ENCODE measurements at regions not wholly inside any gene's neighbourhood (a gene's known extent, or its start where the extent isn't known, plus 50 kb on each side); places are given as distances from the start of the nearest gene placed in this dataset.
A peak's percentile ranks its signal among the peaks of the same experiment; 100 is the strongest.

DNA sequence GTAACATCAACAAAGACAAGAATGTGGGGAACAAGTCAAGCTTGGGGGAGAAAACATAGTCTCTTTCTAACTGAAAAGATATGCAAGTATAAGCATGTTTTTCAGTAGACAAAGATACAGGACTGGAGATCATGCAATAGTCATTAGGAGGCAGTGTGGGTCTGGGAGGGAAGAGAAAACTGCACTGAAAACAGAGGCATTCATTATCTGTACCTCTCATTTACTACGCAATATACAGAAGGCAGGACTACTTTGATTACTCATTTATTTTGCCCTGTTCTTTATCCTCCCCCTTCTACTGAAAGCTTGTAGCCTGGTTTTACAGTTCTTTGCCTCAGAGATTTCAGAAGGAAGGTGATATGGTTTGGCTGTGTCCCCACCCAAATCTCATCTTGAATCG, 341.2 kb downstream of the CRPPA start:
- no peaks in the 10 kb centered on the region for H4K20me1 ChIP-seq (ENCODE audit: insufficient read depth, low read length)
- no peaks in the 10 kb centered on the region for H3K4me1 ChIP-seq (ENCODE audit: low read length)
- H3K4me3 ChIP-seq (ENCODE audit: low read length): no peak overlapping the region
- H2AFZ ChIP-seq (ENCODE audit: low read length): no peak overlapping the region
- H3K79me2 ChIP-seq (ENCODE audit: low read length): no peaks in the 10 kb centered on the region
- TF ChIP-seq EZH2phosphoT487 (IDR thresholded peaks at IDR 0.05; ENCODE audit: low read length) (no peak), EZH2 (optimal IDR thresholded peaks at IDR 0.05; ENCODE audit: low read depth, low read length) (no peak)
- TF ChIP-seq, protein P1, sequence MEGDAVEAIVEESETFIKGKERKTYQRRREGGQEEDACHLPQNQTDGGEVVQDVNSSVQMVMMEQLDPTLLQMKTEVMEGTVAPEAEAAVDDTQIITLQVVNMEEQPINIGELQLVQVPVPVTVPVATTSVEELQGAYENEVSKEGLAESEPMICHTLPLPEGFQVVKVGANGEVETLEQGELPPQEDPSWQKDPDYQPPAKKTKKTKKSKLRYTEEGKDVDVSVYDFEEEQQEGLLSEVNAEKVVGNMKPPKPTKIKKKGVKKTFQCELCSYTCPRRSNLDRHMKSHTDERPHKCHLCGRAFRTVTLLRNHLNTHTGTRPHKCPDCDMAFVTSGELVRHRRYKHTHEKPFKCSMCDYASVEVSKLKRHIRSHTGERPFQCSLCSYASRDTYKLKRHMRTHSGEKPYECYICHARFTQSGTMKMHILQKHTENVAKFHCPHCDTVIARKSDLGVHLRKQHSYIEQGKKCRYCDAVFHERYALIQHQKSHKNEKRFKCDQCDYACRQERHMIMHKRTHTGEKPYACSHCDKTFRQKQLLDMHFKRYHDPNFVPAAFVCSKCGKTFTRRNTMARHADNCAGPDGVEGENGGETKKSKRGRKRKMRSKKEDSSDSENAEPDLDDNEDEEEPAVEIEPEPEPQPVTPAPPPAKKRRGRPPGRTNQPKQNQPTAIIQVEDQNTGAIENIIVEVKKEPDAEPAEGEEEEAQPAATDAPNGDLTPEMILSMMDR (IDR thresholded peaks at IDR 0.05; ENCODE audit: low read length): no peak
- no peak for DNase-seq
- no peaks in the 10 kb centered on the region for H3F3A ChIP-seq (ENCODE audit: insufficient read depth, low read length)
- no peaks in the 10 kb centered on the region for H3K36me3 ChIP-seq (replicated peaks; ENCODE audit: insufficient read depth, low read length)
- no peak overlapping the region for H3K27ac ChIP-seq (ENCODE audit: low read length)
- H3K27me3 ChIP-seq (replicated peaks; ENCODE audit: insufficient read depth, low read length): no peaks in the 10 kb centered on the region
- no peak overlapping the region for H3K4me2 ChIP-seq (ENCODE audit: low read depth, low read length)
- H3K9me3 ChIP-seq (replicated peaks; ENCODE audit: insufficient read depth, low read length): no peaks in the 10 kb centered on the region
- H3K9me2 ChIP-seq (replicated peaks; ENCODE audit: insufficient read depth, low read length): no peaks in the 10 kb centered on the region
- no peak overlapping the region for H3K9ac ChIP-seq (ENCODE audit: low read length)

DNA sequence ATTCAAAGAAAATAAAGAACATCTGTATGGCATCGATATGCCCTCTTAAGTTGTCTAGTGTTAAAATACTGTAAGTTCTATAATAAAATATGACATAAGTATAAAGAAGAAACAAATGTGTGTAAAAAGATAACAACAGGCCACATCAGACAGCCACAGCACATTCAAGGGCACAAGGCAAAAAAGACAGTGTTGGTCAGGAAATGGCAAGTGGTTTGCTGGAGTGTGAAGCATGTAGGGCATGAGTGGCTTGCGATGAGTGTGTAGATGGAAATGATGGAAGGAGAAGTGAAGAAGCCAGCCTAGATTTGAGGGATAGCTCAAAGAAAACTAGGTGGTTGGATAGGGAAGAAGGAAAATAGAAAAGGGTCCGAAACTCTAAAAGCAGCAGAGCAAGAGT, 341.6 kb downstream of the CRPPA start:
- H2AFZ ChIP-seq (ENCODE audit: low read length): no peak overlapping the region
- H3K27ac ChIP-seq (ENCODE audit: low read length): no peak overlapping the region
- H3K9me2 ChIP-seq (replicated peaks; ENCODE audit: insufficient read depth, low read length): no peaks in the 10 kb centered on the region
- H3K4me2 ChIP-seq (ENCODE audit: low read depth, low read length): no peak overlapping the region
- H3F3A ChIP-seq (ENCODE audit: insufficient read depth, low read length): no peaks in the 10 kb centered on the region
- no peak overlapping the region for H3K9ac ChIP-seq (ENCODE audit: low read length)
- H3K4me3 ChIP-seq (ENCODE audit: low read length): no peak overlapping the region
- H3K27me3 ChIP-seq (replicated peaks; ENCODE audit: insufficient read depth, low read length): no peaks in the 10 kb centered on the region
- H3K36me3 ChIP-seq (replicated peaks; ENCODE audit: insufficient read depth, low read length): no peaks in the 10 kb centered on the region
- H3K4me1 ChIP-seq (ENCODE audit: low read length): no peaks in the 10 kb centered on the region
- H3K9me3 ChIP-seq (replicated peaks; ENCODE audit: insufficient read depth, low read length): no peaks in the 10 kb centered on the region
- H4K20me1 ChIP-seq (ENCODE audit: insufficient read depth, low read length): no peaks in the 10 kb centered on the region
- TF ChIP-seq, protein P1 (IDR thresholded peaks at IDR 0.05; ENCODE audit: low read length): no peak
- TF ChIP-seq EZH2phosphoT487 (IDR thresholded peaks at IDR 0.05; ENCODE audit: low read length): no peak
- no peak for TF ChIP-seq EZH2 (optimal IDR thresholded peaks at IDR 0.05; ENCODE audit: low read depth, low read length)
- no peaks in the 10 kb centered on the region for H3K79me2 ChIP-seq (ENCODE audit: low read length)
- no peak for DNase-seq

DNA sequence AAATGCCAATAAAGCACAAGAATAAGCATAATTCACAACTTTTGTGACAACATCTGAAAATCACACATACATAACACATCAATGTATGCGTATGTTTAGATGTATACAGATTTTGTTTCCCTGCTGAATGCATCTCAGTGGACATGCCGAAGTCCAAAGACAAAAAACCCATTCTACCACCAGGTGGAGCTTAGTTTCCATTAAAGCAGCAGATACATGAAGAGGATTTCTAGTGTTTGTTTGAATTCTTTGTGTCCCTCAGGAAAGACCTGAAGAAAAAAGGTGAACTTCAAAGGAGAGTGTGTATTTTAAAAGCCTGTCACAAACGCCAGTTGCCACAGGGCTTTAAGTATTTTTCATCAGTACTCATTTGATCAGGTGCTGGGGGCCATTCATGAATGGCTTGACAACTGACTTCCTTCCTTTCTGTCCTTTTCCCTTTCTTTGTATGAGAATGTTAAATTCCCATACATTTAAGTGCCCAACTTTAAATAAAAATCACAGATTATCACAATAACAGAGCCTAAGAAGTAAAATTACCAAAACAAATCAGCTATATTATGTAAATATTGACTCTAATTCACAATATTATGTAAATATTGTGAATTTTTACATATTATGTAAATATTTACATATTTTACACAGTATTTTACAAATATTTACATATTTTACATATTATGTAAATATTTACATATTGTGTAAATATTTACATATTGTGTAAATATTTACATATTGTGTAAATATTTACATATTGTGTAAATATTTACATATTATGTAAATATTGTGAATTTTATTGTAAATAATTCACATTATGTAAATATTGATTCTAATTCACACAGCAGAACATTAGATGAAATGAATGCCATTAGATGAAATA, 343.0 kb downstream of the CRPPA start:
- Histone ChIP-seq H4K20me1 (ENCODE audit: insufficient read depth, low read length) (no peaks in the 10 kb centered on the region), H3K4me1 (ENCODE audit: low read length) (no peaks in the 10 kb centered on the region), H3K9me2 (replicated peaks; ENCODE audit: insufficient read depth, low read length) (no peaks in the 10 kb centered on the region), H3F3A (ENCODE audit: insufficient read depth, low read length) (no peaks in the 10 kb centered on the region), H3K36me3 (replicated peaks; ENCODE audit: insufficient read depth, low read length) (no peaks in the 10 kb centered on the region), H3K79me2 (ENCODE audit: low read length) (no peaks in the 10 kb centered on the region), H3K27me3 (replicated peaks; ENCODE audit: insufficient read depth, low read length) (no peaks in the 10 kb centered on the region), H3K9me3 (replicated peaks; ENCODE audit: insufficient read depth, low read length) (no peaks in the 10 kb centered on the region), H3K4me3 (ENCODE audit: low read length) (no peak overlapping the region), H3K4me2 (ENCODE audit: low read depth, low read length) (no peak overlapping the region), H3K27ac (ENCODE audit: low read length) (no peak overlapping the region), H2AFZ (ENCODE audit: low read length) (no peak overlapping the region), H3K9ac (ENCODE audit: low read length) (no peak overlapping the region)
- TF ChIP-seq EZH2phosphoT487 (IDR thresholded peaks at IDR 0.05; ENCODE audit: low read length) (no peak), EZH2 (optimal IDR thresholded peaks at IDR 0.05; ENCODE audit: low read depth, low read length) (no peak)
- TF ChIP-seq, protein P1 (IDR thresholded peaks at IDR 0.05; ENCODE audit: low read length): peak; percentile 71
- peak; percentile 69 for DNase-seq

All from MM.1S (cell line).